CD4-positive, alpha-beta T cell treated with Interleukin-15 for 4 hours (primary cell): ENCODE measurements at regions not wholly inside any gene's neighbourhood (a gene's known extent, or its start where the extent isn't known, plus 50 kb on each side); places are given as distances from the start of the nearest gene placed in this dataset.

Source experiments
- DNase-seq: peaks from one replicate; pipeline ENCODE4 v3.0.0-alpha.2; 2020; ENCODE audit warnings: low spot score

- no peak for DNase-seq
Measured at GRCh38 chr1:5231541-5232315, 577.3 kb downstream of the AJAP1 start.

GRCh38 chr1:5227114-5227513 lies 572.7 kb downstream of the AJAP1 start:
- no peak for DNase-seq

GRCh38 chr1:5225707-5226704 lies 571.6 kb downstream of the AJAP1 start:
- no peak for DNase-seq

- no peak for DNase-seq
Measured at GRCh38 chr1:5223206-5223605, 568.8 kb downstream of the AJAP1 start.

- no peak for DNase-seq
Measured at GRCh38 chr1:5222626-5223025, 568.2 kb downstream of the AJAP1 start.

GRCh38 chr1:5221451-5221850 lies 567.0 kb downstream of the AJAP1 start:
- DNase-seq, result no peak

GRCh38 chr1:5220821-5221220 lies 566.4 kb downstream of the AJAP1 start:
- no peak for DNase-seq

- no peak for DNase-seq
Measured at GRCh38 chr1:5220421-5220820, 566.0 kb downstream of the AJAP1 start.

GRCh38 chr1:5200006-5200405 lies 545.6 kb downstream of the AJAP1 start:
- DNase-seq, result no peak

GRCh38 chr1:5198328-5198727 lies 543.9 kb downstream of the AJAP1 start:
- DNase-seq, result no peak

- DNase-seq, result no peak
Measured at GRCh38 chr1:5191470-5191869, 537.1 kb downstream of the AJAP1 start.

GRCh38 chr1:5189384-5189783 lies 535.0 kb downstream of the AJAP1 start:
- no peak for DNase-seq

GRCh38 chr1:5165762-5166161 lies 511.4 kb downstream of the AJAP1 start:
- DNase-seq, result no peak

GRCh38 chr1:5164158-5164557 lies 509.7 kb downstream of the AJAP1 start:
- no peak for DNase-seq

- no peak for DNase-seq
Measured at GRCh38 chr1:5161372-5161771, 507.0 kb downstream of the AJAP1 start.

- DNase-seq, result no peak
Measured at GRCh38 chr1:5157175-5157574, 502.8 kb downstream of the AJAP1 start.

GRCh38 chr1:5156416-5157120 lies 502.2 kb downstream of the AJAP1 start:
- DNase-seq, result no peak

GRCh38 chr1:5151511-5151910 lies 497.1 kb downstream of the AJAP1 start:
- no peak for DNase-seq

GRCh38 chr1:5150191-5150590 lies 495.8 kb downstream of the AJAP1 start:
- DNase-seq, result no peak

GRCh38 chr1:5147806-5148205 lies 493.4 kb downstream of the AJAP1 start:
- no peak for DNase-seq

- no peak for DNase-seq
Measured at GRCh38 chr1:5142389-5142788, 488.0 kb downstream of the AJAP1 start.

GRCh38 chr1:5141750-5142149 lies 487.3 kb downstream of the AJAP1 start:
- DNase-seq, result no peak
